Middle frontal gyrus (tissue), 1 donor: ENCODE measurements at regions not wholly inside any gene's neighbourhood (a gene's known extent, or its start where the extent isn't known, plus 50 kb on each side); places are given as distances from the start of the nearest gene placed in this dataset.

Experiments used
- DNase-seq: peaks from one replicate; pipeline ENCODE4 v3.0.0-alpha.2; 2015; ENCODE audit warnings: low spot score; ENCODE audit errors: extremely low spot score

DNA sequence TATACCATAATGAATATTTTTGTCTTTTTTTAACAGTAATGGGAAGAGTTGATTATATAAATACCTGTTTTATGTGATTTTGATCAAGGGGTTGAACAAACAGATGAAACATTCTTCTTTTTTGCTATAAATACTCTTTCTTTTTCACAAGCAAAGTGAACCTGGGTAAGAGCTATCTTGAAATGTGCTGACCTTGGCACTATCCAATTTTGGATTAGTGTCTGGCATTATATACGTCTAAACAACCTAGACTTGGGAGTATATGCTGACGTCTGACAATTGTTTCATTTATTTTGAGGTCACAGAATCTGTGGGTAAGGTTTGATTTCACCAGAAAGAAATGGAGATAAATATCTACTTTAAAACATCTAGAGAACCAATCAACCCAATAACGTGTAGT is 716.0 kb upstream of the STXBP6 start:
- DNase-seq, result no peak

- no peak for DNase-seq
Observed at GRCh38 chr14:25759920-25760655, 710.1 kb upstream of the STXBP6 start.

GRCh38 chr14:25759256-25759655 is 709.3 kb upstream of the STXBP6 start:
- DNase-seq, result no peak

GRCh38 chr14:25757364-25757763 is 707.4 kb upstream of the STXBP6 start:
- DNase-seq, result no peak

- no peak for DNase-seq
Observed at GRCh38 chr14:25756876-25757275, 706.9 kb upstream of the STXBP6 start.

DNA sequence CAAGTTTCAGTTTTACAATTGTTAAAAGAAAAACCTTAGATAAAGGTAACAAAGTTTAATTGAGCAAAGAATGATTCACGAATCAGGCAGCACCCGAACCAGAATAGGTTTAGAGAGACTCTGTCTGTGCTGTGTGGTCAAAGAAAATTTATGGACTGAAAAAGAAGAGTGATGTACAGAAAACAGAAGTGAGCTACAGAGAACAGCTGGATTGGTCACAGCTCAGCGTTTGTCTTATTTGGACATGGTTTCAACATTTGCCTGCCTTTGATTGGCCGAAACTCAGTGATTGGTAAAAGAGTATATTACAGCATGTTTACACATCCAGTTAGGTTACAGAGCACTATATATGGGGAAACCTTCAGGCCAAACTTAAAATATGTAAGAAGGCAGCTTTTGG is 703.2 kb upstream of the STXBP6 start:
- DNase-seq, result no peak

- DNase-seq, result no peak
Observed at GRCh38 chr14:25750436-25750835, 700.5 kb upstream of the STXBP6 start.
